ENCODE measurements at regions not wholly inside any gene's neighbourhood (a gene's known extent, or its start where the extent isn't known, plus 50 kb on each side); places are given as distances from the start of the nearest gene placed in this dataset.

- Histone ChIP-seq H3K36me3 (ENCODE audit: control insufficient read depth in 3 of 3, insufficient read depth in 3 of 3, low read length in 3 of 3) (no peaks in the 10 kb centered on the region), H3K27ac (ENCODE audit: low read depth, low read length) (no peak overlapping the region), H3K4me1 (ENCODE audit: control insufficient read depth in 3 of 3, insufficient read depth in 3 of 3, low read length in 3 of 3) (no peaks in the 10 kb centered on the region), H3K9ac (ENCODE audit: low read depth in 1 of 3, low read length in 3 of 3) (no peak overlapping the region), H3K4me3 (ENCODE audit: low read length in 3 of 3) (no peak overlapping the region), H3K9me3 (ENCODE audit: control insufficient read depth in 3 of 3, low read length in 3 of 3) (peaks cover 0 to 4% (median 0%) of the 10 kb centered on the region in 3 donors), H3K27me3 (ENCODE audit: control insufficient read depth in 3 of 3, insufficient read depth in 3 of 3, low read length in 3 of 3) (peaks cover 0 to 5% (median 3%) of the 10 kb centered on the region in 3 donors)
Observed at GRCh38 chr5:171709930-171710329, 75.7 kb upstream of the SMIM23 start.

GRCh38 chr5:171710451-171711024, 75.1 kb upstream of the SMIM23 start:
- Histone ChIP-seq H3K4me1 (ENCODE audit: control insufficient read depth in 3 of 3, insufficient read depth in 3 of 3, low read length in 3 of 3) (no peaks in the 10 kb centered on the region), H3K27me3 (ENCODE audit: control insufficient read depth in 3 of 3, insufficient read depth in 3 of 3, low read length in 3 of 3) (no peaks in the 10 kb centered on the region), H3K9ac (ENCODE audit: low read depth in 1 of 3, low read length in 3 of 3) (no peak overlapping the region), H3K9me3 (ENCODE audit: control insufficient read depth in 3 of 3, low read length in 3 of 3) (peaks cover 0 to 4% (median 0%) of the 10 kb centered on the region in 3 donors), H3K36me3 (ENCODE audit: control insufficient read depth in 3 of 3, insufficient read depth in 3 of 3, low read length in 3 of 3) (no peaks in the 10 kb centered on the region), H3K27ac (ENCODE audit: low read depth, low read length) (no peak overlapping the region), H3K4me3 (ENCODE audit: low read length in 3 of 3) (no peak overlapping the region)

GRCh38 chr5:171711571-171711970, 74.0 kb upstream of the SMIM23 start:
- Histone ChIP-seq H3K9me3 (ENCODE audit: control insufficient read depth in 3 of 3, low read length in 3 of 3) (peaks cover 0 to 4% (median 0%) of the 10 kb centered on the region in 3 donors), H3K4me3 (ENCODE audit: low read length in 3 of 3) (no peak overlapping the region), H3K27me3 (ENCODE audit: control insufficient read depth in 3 of 3, insufficient read depth in 3 of 3, low read length in 3 of 3) (no peaks in the 10 kb centered on the region), H3K4me1 (ENCODE audit: control insufficient read depth in 3 of 3, insufficient read depth in 3 of 3, low read length in 3 of 3) (no peaks in the 10 kb centered on the region), H3K27ac (ENCODE audit: low read depth, low read length) (no peak overlapping the region), H3K36me3 (ENCODE audit: control insufficient read depth in 3 of 3, insufficient read depth in 3 of 3, low read length in 3 of 3) (no peaks in the 10 kb centered on the region), H3K9ac (ENCODE audit: low read depth in 1 of 3, low read length in 3 of 3) (no peak overlapping the region)

- Histone ChIP-seq H3K9me3 (ENCODE audit: control insufficient read depth in 3 of 3, low read length in 3 of 3) (peaks cover 0 to 4% (median 0%) of the 10 kb centered on the region in 3 donors), H3K9ac (ENCODE audit: low read depth in 1 of 3, low read length in 3 of 3) (no peak overlapping the region), H3K4me3 (ENCODE audit: low read length in 3 of 3) (no peak overlapping the region), H3K27me3 (ENCODE audit: control insufficient read depth in 3 of 3, insufficient read depth in 3 of 3, low read length in 3 of 3) (no peaks in the 10 kb centered on the region), H3K4me1 (ENCODE audit: control insufficient read depth in 3 of 3, insufficient read depth in 3 of 3, low read length in 3 of 3) (no peaks in the 10 kb centered on the region), H3K36me3 (ENCODE audit: control insufficient read depth in 3 of 3, insufficient read depth in 3 of 3, low read length in 3 of 3) (no peaks in the 10 kb centered on the region), H3K27ac (ENCODE audit: low read depth, low read length) (no peak overlapping the region)
Observed at GRCh38 chr5:171712616-171713015, 73.0 kb upstream of the SMIM23 start.

- no peaks in the 10 kb centered on the region for H3K27me3 ChIP-seq (ENCODE audit: control insufficient read depth in 3 of 3, insufficient read depth in 3 of 3, low read length in 3 of 3)
- no peaks in the 10 kb centered on the region for H3K4me1 ChIP-seq (ENCODE audit: control insufficient read depth in 3 of 3, insufficient read depth in 3 of 3, low read length in 3 of 3)
- no peak overlapping the region for H3K27ac ChIP-seq (ENCODE audit: low read depth, low read length)
- no peak overlapping the region for H3K9ac ChIP-seq (ENCODE audit: low read depth in 1 of 3, low read length in 3 of 3)
- no peak overlapping the region for H3K4me3 ChIP-seq (ENCODE audit: low read length in 3 of 3)
- peaks cover 0 to 4% (median 0%) of the 10 kb centered on the region in 3 donors for H3K9me3 ChIP-seq (ENCODE audit: control insufficient read depth in 3 of 3, low read length in 3 of 3)
- no peaks in the 10 kb centered on the region for H3K36me3 ChIP-seq (ENCODE audit: control insufficient read depth in 3 of 3, insufficient read depth in 3 of 3, low read length in 3 of 3)
Observed at GRCh38 chr5:171713152-171713551, 72.5 kb upstream of the SMIM23 start.

GRCh38 chr5:171714261-171714660, 71.4 kb upstream of the SMIM23 start:
- no peaks in the 10 kb centered on the region for H3K4me1 ChIP-seq (ENCODE audit: control insufficient read depth in 3 of 3, insufficient read depth in 3 of 3, low read length in 3 of 3)
- no peaks in the 10 kb centered on the region for H3K27me3 ChIP-seq (ENCODE audit: control insufficient read depth in 3 of 3, insufficient read depth in 3 of 3, low read length in 3 of 3)
- H3K9me3 ChIP-seq (ENCODE audit: control insufficient read depth in 3 of 3, low read length in 3 of 3), result peaks cover 0 to 4% (median 0%) of the 10 kb centered on the region in 3 donors
- no peak overlapping the region for H3K4me3 ChIP-seq (ENCODE audit: low read length in 3 of 3)
- no peak overlapping the region for H3K27ac ChIP-seq (ENCODE audit: low read depth, low read length)
- H3K9ac ChIP-seq (ENCODE audit: low read depth in 1 of 3, low read length in 3 of 3), result no peak overlapping the region
- H3K36me3 ChIP-seq (ENCODE audit: control insufficient read depth in 3 of 3, insufficient read depth in 3 of 3, low read length in 3 of 3), result no peaks in the 10 kb centered on the region

- Histone ChIP-seq H3K27me3 (ENCODE audit: control insufficient read depth in 3 of 3, insufficient read depth in 3 of 3, low read length in 3 of 3) (no peaks in the 10 kb centered on the region), H3K9me3 (ENCODE audit: control insufficient read depth in 3 of 3, low read length in 3 of 3) (peaks cover 0 to 4% (median 0%) of the 10 kb centered on the region in 3 donors), H3K9ac (ENCODE audit: low read depth in 1 of 3, low read length in 3 of 3) (no peak overlapping the region), H3K27ac (ENCODE audit: low read depth, low read length) (no peak overlapping the region), H3K4me1 (ENCODE audit: control insufficient read depth in 3 of 3, insufficient read depth in 3 of 3, low read length in 3 of 3) (no peaks in the 10 kb centered on the region), H3K36me3 (ENCODE audit: control insufficient read depth in 3 of 3, insufficient read depth in 3 of 3, low read length in 3 of 3) (no peaks in the 10 kb centered on the region), H3K4me3 (ENCODE audit: low read length in 3 of 3) (no peak overlapping the region)
Observed at GRCh38 chr5:171714851-171715250, 70.8 kb upstream of the SMIM23 start.

- Histone ChIP-seq H3K4me3 (ENCODE audit: low read length in 3 of 3) (no peak overlapping the region), H3K9ac (ENCODE audit: low read depth in 1 of 3, low read length in 3 of 3) (no peak overlapping the region), H3K9me3 (ENCODE audit: control insufficient read depth in 3 of 3, low read length in 3 of 3) (peaks cover 0 to 4% (median 0%) of the 10 kb centered on the region in 3 donors), H3K27ac (ENCODE audit: low read depth, low read length) (no peak overlapping the region), H3K27me3 (ENCODE audit: control insufficient read depth in 3 of 3, insufficient read depth in 3 of 3, low read length in 3 of 3) (peaks cover 0 to 2% (median 0%) of the 10 kb centered on the region in 3 donors), H3K4me1 (ENCODE audit: control insufficient read depth in 3 of 3, insufficient read depth in 3 of 3, low read length in 3 of 3) (no peaks in the 10 kb centered on the region), H3K36me3 (ENCODE audit: control insufficient read depth in 3 of 3, insufficient read depth in 3 of 3, low read length in 3 of 3) (no peaks in the 10 kb centered on the region)
Observed at GRCh38 chr5:171715551-171715950, 70.1 kb upstream of the SMIM23 start.

- Histone ChIP-seq H3K4me3 (ENCODE audit: low read length in 3 of 3) (no peak overlapping the region), H3K9me3 (ENCODE audit: control insufficient read depth in 3 of 3, low read length in 3 of 3) (no peaks in the 10 kb centered on the region), H3K27me3 (ENCODE audit: control insufficient read depth in 3 of 3, insufficient read depth in 3 of 3, low read length in 3 of 3) (peaks cover 0 to 8% (median 6%) of the 10 kb centered on the region in 3 donors), H3K9ac (ENCODE audit: low read depth in 1 of 3, low read length in 3 of 3) (no peak overlapping the region), H3K27ac (ENCODE audit: low read depth, low read length) (no peak overlapping the region), H3K4me1 (ENCODE audit: control insufficient read depth in 3 of 3, insufficient read depth in 3 of 3, low read length in 3 of 3) (no peaks in the 10 kb centered on the region), H3K36me3 (ENCODE audit: control insufficient read depth in 3 of 3, insufficient read depth in 3 of 3, low read length in 3 of 3) (no peaks in the 10 kb centered on the region)
Observed at GRCh38 chr5:171720086-171720485, 65.5 kb upstream of the SMIM23 start.

GRCh38 chr5:171721464-171721863, 64.2 kb upstream of the SMIM23 start:
- Histone ChIP-seq H3K9ac (ENCODE audit: low read depth in 1 of 3, low read length in 3 of 3) (no peak overlapping the region), H3K36me3 (ENCODE audit: control insufficient read depth in 3 of 3, insufficient read depth in 3 of 3, low read length in 3 of 3) (no peaks in the 10 kb centered on the region), H3K27me3 (ENCODE audit: control insufficient read depth in 3 of 3, insufficient read depth in 3 of 3, low read length in 3 of 3) (peaks cover 0 to 8% (median 6%) of the 10 kb centered on the region in 3 donors), H3K27ac (ENCODE audit: low read depth, low read length) (no peak overlapping the region), H3K4me1 (ENCODE audit: control insufficient read depth in 3 of 3, insufficient read depth in 3 of 3, low read length in 3 of 3) (no peaks in the 10 kb centered on the region), H3K4me3 (ENCODE audit: low read length in 3 of 3) (no peak overlapping the region), H3K9me3 (ENCODE audit: control insufficient read depth in 3 of 3, low read length in 3 of 3) (no peaks in the 10 kb centered on the region)
